PC-3 (cell line): ENCODE measurements at regions not wholly inside any gene's neighbourhood (a gene's known extent, or its start where the extent isn't known, plus 50 kb on each side); places are given as distances from the start of the nearest gene placed in this dataset.

Experiments used
- EZH2 ChIP-seq: fragments of 300-600 bp; sonication (generic); IDR thresholded peaks from one replicate; pipeline ENCODE4 v1.6.1; 2017; ENCODE audit warnings: antibody characterized with exemption, mild to moderate bottlenecking, low read length; ENCODE audit not compliant: unreplicated experiment
- TF ChIP-seq, protein P1 (sequence below): fragments of 300-600 bp; sonication (generic); conservative IDR thresholded peaks from 2 replicates; pipeline ENCODE4 v1.5.1; 2017; ENCODE audit warnings: antibody characterized with exemption, low read depth, mild to moderate bottlenecking, low read length

DNA sequence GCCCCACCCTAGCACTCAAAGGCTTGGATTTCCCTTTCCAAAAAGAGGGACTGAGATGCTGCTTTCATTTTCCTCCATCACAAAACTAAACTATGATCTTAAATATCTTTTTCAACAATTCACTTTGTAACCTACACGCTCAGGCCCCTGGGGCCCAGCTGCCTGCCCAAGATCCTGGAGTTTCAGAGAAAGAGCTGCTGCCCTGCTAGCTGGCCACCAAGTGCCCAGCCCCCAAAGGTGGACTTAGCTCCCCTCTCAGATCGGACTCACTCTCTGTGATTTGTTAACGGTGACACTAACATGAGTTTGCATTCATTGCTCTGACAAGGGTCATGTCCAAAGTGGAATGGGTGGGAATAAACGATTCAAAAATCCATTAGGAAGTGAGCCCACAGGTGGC, 119.6 kb upstream of the SMAD3 start:
- TF ChIP-seq, protein P1, sequence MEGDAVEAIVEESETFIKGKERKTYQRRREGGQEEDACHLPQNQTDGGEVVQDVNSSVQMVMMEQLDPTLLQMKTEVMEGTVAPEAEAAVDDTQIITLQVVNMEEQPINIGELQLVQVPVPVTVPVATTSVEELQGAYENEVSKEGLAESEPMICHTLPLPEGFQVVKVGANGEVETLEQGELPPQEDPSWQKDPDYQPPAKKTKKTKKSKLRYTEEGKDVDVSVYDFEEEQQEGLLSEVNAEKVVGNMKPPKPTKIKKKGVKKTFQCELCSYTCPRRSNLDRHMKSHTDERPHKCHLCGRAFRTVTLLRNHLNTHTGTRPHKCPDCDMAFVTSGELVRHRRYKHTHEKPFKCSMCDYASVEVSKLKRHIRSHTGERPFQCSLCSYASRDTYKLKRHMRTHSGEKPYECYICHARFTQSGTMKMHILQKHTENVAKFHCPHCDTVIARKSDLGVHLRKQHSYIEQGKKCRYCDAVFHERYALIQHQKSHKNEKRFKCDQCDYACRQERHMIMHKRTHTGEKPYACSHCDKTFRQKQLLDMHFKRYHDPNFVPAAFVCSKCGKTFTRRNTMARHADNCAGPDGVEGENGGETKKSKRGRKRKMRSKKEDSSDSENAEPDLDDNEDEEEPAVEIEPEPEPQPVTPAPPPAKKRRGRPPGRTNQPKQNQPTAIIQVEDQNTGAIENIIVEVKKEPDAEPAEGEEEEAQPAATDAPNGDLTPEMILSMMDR = no peak
- TF ChIP-seq EZH2 = no peak
